Endothelial cell of umbilical vein (primary cell): ENCODE measurements at regions not wholly inside any gene's neighbourhood (a gene's known extent, or its start where the extent isn't known, plus 50 kb on each side); places are given as distances from the start of the nearest gene placed in this dataset.

ENCODE experiments used
- BruUV-seq: library from RNA; stranded (reverse); fragments of 400-500 nt; replicated peaks from 2 replicates; lab custom pipeline; 2021; lab: Mats Ljungman, UMichigan
- CTCF ChIA-PET: fragments of 300-600, 350-600 bp; sonication (Branson Sonifier 250); formaldehyde crosslinking; loops from one replicate; lab custom pipeline; 2021; ENCODE audit warnings: antibody characterized with exemption, inconsistent platforms; lab: Charles Lee
- POLR2A ChIA-PET: fragments of 300-600, 350-600 bp; sonication (Branson Sonifier 250); formaldehyde crosslinking; loops from one replicate; lab custom pipeline; 2021; ENCODE audit warnings: antibody characterized with exemption, inconsistent platforms; lab: Charles Lee
- DNase-seq: peaks from one replicate; pipeline ENCODE4 v3.0.0-alpha.2; 2011; ENCODE audit warnings: low read depth, low spot score
- FAIRE-seq: peaks from 2 replicates; lab custom pipeline; 2011; peaks lifted over from hg19 to GRCh38; lab: Jason Lieb, UNC
- H2AFZ ChIP-seq: 2 replicates; pipeline ENCODE4 v1.6.0; 2012; ENCODE audit warnings: low read depth, low read length, control low read depth, inconsistent platforms
- H3K27ac ChIP-seq: 2 replicates; pipeline ENCODE4 v1.5.1; 2011; ENCODE audit warnings: low read depth, mild to moderate bottlenecking, control low read depth, low read length, moderate library complexity; ENCODE audit not compliant: insufficient read depth
- H3K27me3 ChIP-seq, 2 experiments: 2 replicates each; pipeline versions ENCODE4 v1.6.0 to v1.6.1; 2011; ENCODE audit warnings: low read length in 2 of 2, mixed read lengths in 1 of 2; ENCODE audit not compliant: control insufficient read depth in 2 of 2, insufficient read depth in 2 of 2
- H3K36me3 ChIP-seq, 2 experiments: 2 replicates in 1 of 2; 3 replicates in 1 of 2; pipeline ENCODE4 v1.5.1; 2011; ENCODE audit warnings: low read length in 2 of 2, mild to moderate bottlenecking in 1 of 2, moderate library complexity in 1 of 2; ENCODE audit not compliant: control insufficient read depth in 2 of 2, insufficient read depth in 2 of 2; ENCODE audit errors: extremely low read depth in 1 of 2
- H3K4me1 ChIP-seq: 3 replicates; pipeline ENCODE4 v1.5.1; 2011; ENCODE audit warnings: mild to moderate bottlenecking, low read length; ENCODE audit not compliant: control insufficient read depth, insufficient read depth; ENCODE audit errors: extremely low read depth
- H3K4me2 ChIP-seq: 2 replicates; pipeline ENCODE4 v1.6.1; 2011; ENCODE audit warnings: low read length, control low read depth, mixed read lengths; ENCODE audit not compliant: insufficient read depth
- H3K4me3 ChIP-seq, 3 experiments: fragments of 200-600 bp in 1 of 3; sonication (generic), shearing (Covaris generic) in 1 of 3; replicated peaks in 1 of 3; 2 replicates each; pipeline ENCODE4 v1.5.1; 2011 to 2016; ENCODE audit warnings: control low read depth in 3 of 3, low read length in 3 of 3, mild to moderate bottlenecking in 2 of 3, inconsistent platforms in 1 of 3, low read depth in 1 of 3, moderate library complexity in 1 of 3; ENCODE audit not compliant: insufficient read depth in 1 of 3
- H3K79me2 ChIP-seq: 2 replicates; pipeline ENCODE4 v1.6.0; 2012; ENCODE audit warnings: low read length, inconsistent platforms; ENCODE audit not compliant: control insufficient read depth, insufficient read depth
- H3K9ac ChIP-seq: replicated peaks from 2 replicates; pipeline ENCODE3; 2011; ENCODE audit warnings: low read length, control low read depth; ENCODE audit not compliant: insufficient read depth; ENCODE audit errors: extremely low read depth
- H3K9me1 ChIP-seq: replicated peaks from 3 replicates; pipeline ENCODE4 v1.6.0; 2011; ENCODE audit warnings: mild to moderate bottlenecking, low read length; ENCODE audit not compliant: control insufficient read depth, insufficient read depth; ENCODE audit errors: extremely low read depth
- H3K9me3 ChIP-seq: replicated peaks from 2 replicates; pipeline ENCODE4 v1.5.1; 2012; ENCODE audit warnings: low read length, inconsistent platforms; ENCODE audit not compliant: control insufficient read depth, insufficient read depth
- H4K20me1 ChIP-seq: replicated peaks from 2 replicates; pipeline ENCODE3; 2011; ENCODE audit warnings: mild to moderate bottlenecking, low read length; ENCODE audit not compliant: control insufficient read depth, insufficient read depth; ENCODE audit errors: extremely low read depth
- EZH2 ChIP-seq: IDR thresholded peaks from 2 replicates; pipeline ENCODE4 v1.6.1; 2012; ENCODE audit warnings: borderline replicate concordance, low read depth, mild to moderate bottlenecking, moderate library complexity, low read length, inconsistent platforms; ENCODE audit not compliant: severe bottlenecking
- FOS ChIP-seq: IDR thresholded peaks from 2 replicates; pipeline ENCODE4 v1.6.1; 2011; ENCODE audit warnings: mild to moderate bottlenecking, low read length, moderate library complexity, borderline replicate concordance; ENCODE audit not compliant: insufficient read depth
- GATA2 ChIP-seq: IDR thresholded peaks from 2 replicates; pipeline ENCODE4 v1.7.0; 2011; ENCODE audit warnings: low read depth, mild to moderate bottlenecking, moderate library complexity, mixed read lengths, low read length; ENCODE audit not compliant: insufficient read length, insufficient read depth
- JUN ChIP-seq: IDR thresholded peaks from 2 replicates; pipeline ENCODE4 v1.6.1; 2011; ENCODE audit warnings: borderline replicate concordance, low read depth; ENCODE audit not compliant: insufficient read length, insufficient read depth
- MYC ChIP-seq: IDR thresholded peaks from one replicate; pipeline ENCODE4 v1.6.1; 2011; ENCODE audit warnings: mild to moderate bottlenecking, low read depth, low read length
- POLR2A ChIP-seq: IDR thresholded peaks from 2 replicates; pipeline ENCODE4 v1.6.1; 2012; ENCODE audit warnings: low read depth, mild to moderate bottlenecking, control low read depth, low read length
- POLR2AphosphoS5 ChIP-seq: IDR thresholded peaks from 2 replicates; pipeline ENCODE4 v1.6.1; 2012; ENCODE audit warnings: low read depth, mild to moderate bottlenecking, control low read depth, low read length, moderate library complexity; ENCODE audit not compliant: insufficient read depth
- dilution Hi-C: fragments of 300-500 bp; cut with MboI; formaldehyde crosslinking; loops from one replicate; pipeline ENCODE4 v1.15.0; 2019; ENCODE audit warnings: low sequenced_read_pairs; ENCODE audit not compliant: extremely low pct_ligation_motif_present
- intact Hi-C: fragments of 100-400 bp; cut with micrococcal nuclease; formaldehyde crosslinking; loops from one replicate; pipeline ENCODE4 v1.10.0; 2022
- TF ChIP-seq, protein P1 (sequence below): IDR thresholded peaks from 2 replicates; pipeline ENCODE4 v1.6.1; 2011; ENCODE audit not compliant: insufficient read depth, insufficient read length
- TF ChIP-seq, protein P2 (sequence below), 2 donors: IDR thresholded peaks; 1 replicate in 1 of 2; 2 replicates in 1 of 2; pipeline ENCODE4 v1.5.1; 2011; ENCODE audit warnings: low read length in 2 of 2, mild to moderate bottlenecking in 2 of 2, moderate library complexity in 2 of 2, control low read depth in 1 of 2, inconsistent platforms in 1 of 2, low read depth in 1 of 2; ENCODE audit not compliant: insufficient read depth in 1 of 2; ENCODE audit errors: extremely low read depth in 1 of 2

DNA sequence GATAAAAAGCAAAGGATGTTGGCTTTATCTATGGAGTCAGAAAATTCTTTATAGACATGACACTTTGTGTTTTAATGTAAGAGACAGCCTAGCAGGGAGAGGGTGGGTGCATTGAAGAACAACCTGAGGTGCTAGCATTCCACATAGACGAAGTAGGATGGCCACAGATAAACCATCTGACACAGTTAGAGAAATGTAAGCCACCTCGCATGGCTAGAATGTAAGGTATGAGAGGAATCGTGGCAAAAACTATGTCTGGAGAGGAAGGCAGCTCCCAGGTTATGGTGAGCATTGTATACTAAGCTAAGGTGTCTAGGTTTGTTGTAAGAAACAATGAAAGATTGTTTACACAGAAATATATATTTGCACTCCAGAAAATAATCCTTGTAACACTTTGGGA lies 194.0 kb upstream of the SLITRK3 start:
- Histone ChIP-seq H3K27me3 (no peaks in the 10 kb centered on the region), H2AFZ (no peak overlapping the region), H3K9me1 (no peaks in the 10 kb centered on the region), H3K9me3 (no peaks in the 10 kb centered on the region), H3K27ac (no peak overlapping the region), H3K4me1 (no peaks in the 10 kb centered on the region), H3K4me2 (no peak overlapping the region), H3K4me3 (no peak overlapping the region), H4K20me1 (no peaks in the 10 kb centered on the region), H3K36me3 (no peaks in the 10 kb centered on the region), H3K79me2 (no peaks in the 10 kb centered on the region), H3K9ac (no peak overlapping the region)
- CTCF ChIA-PET: no interaction called here
- TF ChIP-seq EZH2: no peak
- TF ChIP-seq GATA2: no peak
- no peak for TF ChIP-seq POLR2A
- TF ChIP-seq POLR2AphosphoS5: no peak
- intact Hi-C loops (no loop called here), dilution Hi-C loops (no loop called here)
- BruUV-seq: no TSS peak
- DNase-seq (no peak), FAIRE-seq (no peak)
- POLR2A ChIA-PET: no interaction called here

- H3K9ac ChIP-seq: no peak overlapping the region
- DNase-seq (no peak), FAIRE-seq (no peak)
- H3K27me3 ChIP-seq: no peaks in the 10 kb centered on the region
- no peak overlapping the region for H2AFZ ChIP-seq
- H3K4me1 ChIP-seq: no peaks in the 10 kb centered on the region
- H3K9me3 ChIP-seq: no peaks in the 10 kb centered on the region
- ChIA-PET POLR2A (no interaction called here), CTCF (no interaction called here)
- H3K4me2 ChIP-seq: no peak overlapping the region
- no peaks in the 10 kb centered on the region for H3K36me3 ChIP-seq
- no peak overlapping the region for H3K4me3 ChIP-seq
- intact Hi-C loops (no loop called here), dilution Hi-C loops (no loop called here)
- TF ChIP-seq MYC (no peak), POLR2AphosphoS5 (no peak), JUN (no peak), EZH2 (no peak), POLR2A (no peak), GATA2 (no peak), FOS (no peak)
- TF ChIP-seq, protein P1, sequence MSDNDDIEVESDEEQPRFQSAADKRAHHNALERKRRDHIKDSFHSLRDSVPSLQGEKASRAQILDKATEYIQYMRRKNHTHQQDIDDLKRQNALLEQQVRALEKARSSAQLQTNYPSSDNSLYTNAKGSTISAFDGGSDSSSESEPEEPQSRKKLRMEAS: no peak
- TF ChIP-seq, protein P2, sequence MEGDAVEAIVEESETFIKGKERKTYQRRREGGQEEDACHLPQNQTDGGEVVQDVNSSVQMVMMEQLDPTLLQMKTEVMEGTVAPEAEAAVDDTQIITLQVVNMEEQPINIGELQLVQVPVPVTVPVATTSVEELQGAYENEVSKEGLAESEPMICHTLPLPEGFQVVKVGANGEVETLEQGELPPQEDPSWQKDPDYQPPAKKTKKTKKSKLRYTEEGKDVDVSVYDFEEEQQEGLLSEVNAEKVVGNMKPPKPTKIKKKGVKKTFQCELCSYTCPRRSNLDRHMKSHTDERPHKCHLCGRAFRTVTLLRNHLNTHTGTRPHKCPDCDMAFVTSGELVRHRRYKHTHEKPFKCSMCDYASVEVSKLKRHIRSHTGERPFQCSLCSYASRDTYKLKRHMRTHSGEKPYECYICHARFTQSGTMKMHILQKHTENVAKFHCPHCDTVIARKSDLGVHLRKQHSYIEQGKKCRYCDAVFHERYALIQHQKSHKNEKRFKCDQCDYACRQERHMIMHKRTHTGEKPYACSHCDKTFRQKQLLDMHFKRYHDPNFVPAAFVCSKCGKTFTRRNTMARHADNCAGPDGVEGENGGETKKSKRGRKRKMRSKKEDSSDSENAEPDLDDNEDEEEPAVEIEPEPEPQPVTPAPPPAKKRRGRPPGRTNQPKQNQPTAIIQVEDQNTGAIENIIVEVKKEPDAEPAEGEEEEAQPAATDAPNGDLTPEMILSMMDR (IDR thresholded peaks at IDR 0.05; ENCODE audit: extremely low read depth in 1 of 2, insufficient read depth in 1 of 2, low read depth in 1 of 2, low read length in 2 of 2): no peak
- no peak overlapping the region for H3K27ac ChIP-seq
- H3K9me1 ChIP-seq: no peaks in the 10 kb centered on the region
- BruUV-seq: no TSS peak
- H4K20me1 ChIP-seq: no peaks in the 10 kb centered on the region
- no peaks in the 10 kb centered on the region for H3K79me2 ChIP-seq
These were observed 193.5 kb upstream of the SLITRK3 start for GRCh38 chr3:165389653-165390052.
